OCI-LY1 (cell line): ENCODE measurements at regions not wholly inside any gene's neighbourhood (a gene's known extent, or its start where the extent isn't known, plus 50 kb on each side); places are given as distances from the start of the nearest gene placed in this dataset.
"Not testable (repeated sequence)": the region's sequence is repeated elsewhere in the genome, so short reads cannot be mapped to it uniquely, and the experiment has no call there.

Source experiments
- H2AFZ ChIP-seq: fragments of 200-600 bp; sonication (generic), shearing (Covaris generic); 2 replicates; pipeline ENCODE4 v1.6.0; 2014; ENCODE audit warnings: antibody characterized with exemption, mild to moderate bottlenecking, low read length
- H3F3A ChIP-seq: fragments of 200-600 bp; sonication (generic), shearing (Covaris generic); 2 replicates; pipeline ENCODE4 v1.6.0; 2014; ENCODE audit warnings: mild to moderate bottlenecking, antibody characterized with exemption, low read length, moderate library complexity; ENCODE audit not compliant: insufficient read depth
- H3K27ac ChIP-seq: fragments of 200-600 bp; sonication (generic); 2 replicates; pipeline ENCODE4 v1.5.1; 2014; ENCODE audit warnings: low read length, mixed run types, mild to moderate bottlenecking, low read depth; ENCODE audit not compliant: poor library complexity, severe bottlenecking
- H3K27me3 ChIP-seq: fragments of 200-600 bp; sonication (generic); 2 replicates; pipeline ENCODE4 v1.6.0; 2014; ENCODE audit warnings: antibody characterized with exemption, mild to moderate bottlenecking, low read length, moderate library complexity; ENCODE audit not compliant: insufficient read depth
- H3K36me3 ChIP-seq: fragments of 200-600 bp; sonication (generic); 2 replicates; pipeline ENCODE4 v1.6.1; 2014; ENCODE audit warnings: mild to moderate bottlenecking, antibody characterized with exemption, low read length, moderate library complexity, mixed read lengths; ENCODE audit not compliant: insufficient read depth
- H3K4me1 ChIP-seq: fragments of 200-600 bp; sonication (generic); 2 replicates; pipeline ENCODE4 v1.5.1; 2014; ENCODE audit warnings: mild to moderate bottlenecking, low read length, moderate library complexity; ENCODE audit not compliant: insufficient read depth, severe bottlenecking
- H3K4me2 ChIP-seq: fragments of 200-600 bp; sonication (generic), shearing (Covaris generic); 2 replicates; pipeline ENCODE4 v1.6.1; 2014; ENCODE audit warnings: low read length
- H3K4me3 ChIP-seq: fragments of 200-600 bp; sonication (generic); 2 replicates; pipeline ENCODE4 v1.5.1; 2014; ENCODE audit warnings: low read length, low read depth, mild to moderate bottlenecking, mixed read lengths; ENCODE audit not compliant: poor library complexity, severe bottlenecking
- H3K79me2 ChIP-seq: fragments of 200-600 bp; shearing (Covaris generic); 2 replicates; pipeline ENCODE4 v1.6.1; 2016; ENCODE audit warnings: mixed run types, low read length, mixed read lengths; ENCODE audit not compliant: insufficient read depth
- H3K9ac ChIP-seq: fragments of 200-600 bp; sonication (generic), shearing (Covaris generic); 2 replicates; pipeline ENCODE4 v1.6.1; 2014; ENCODE audit warnings: mild to moderate bottlenecking, low read length, mixed read lengths
- H3K9me2 ChIP-seq: fragments of 200-600 bp; sonication (generic), shearing (Covaris generic); 2 replicates; pipeline ENCODE4 v1.6.1; 2014; ENCODE audit warnings: low read depth, mild to moderate bottlenecking, low read length, mixed read lengths
- H3K9me3 ChIP-seq: fragments of 200-600 bp; shearing (Covaris generic); 2 replicates; pipeline ENCODE4 v1.6.1; 2014; ENCODE audit warnings: low read length, mixed read lengths
- H4K20me1 ChIP-seq: fragments of 200-600 bp; sonication (generic), shearing (Covaris generic); 2 replicates; pipeline ENCODE4 v1.6.0; 2016; ENCODE audit warnings: mild to moderate bottlenecking, low read length; ENCODE audit not compliant: insufficient read depth
- EZH2 ChIP-seq: fragments of 200-600 bp; sonication (generic), shearing (Covaris generic); IDR thresholded peaks from 2 replicates; pipeline ENCODE4 v1.8.0; 2017; ENCODE audit warnings: borderline replicate concordance, mixed run types, mild to moderate bottlenecking, antibody characterized with exemption, low read length, moderate library complexity, mixed read lengths
- TF ChIP-seq, protein P1 (sequence below): fragments of 200-600 bp; sonication (generic), shearing (Covaris generic); IDR thresholded peaks from 2 replicates; pipeline ENCODE4 v1.5.1; 2017; ENCODE audit warnings: mild to moderate bottlenecking, antibody characterized with exemption, low read length, moderate library complexity, mixed read lengths

DNA sequence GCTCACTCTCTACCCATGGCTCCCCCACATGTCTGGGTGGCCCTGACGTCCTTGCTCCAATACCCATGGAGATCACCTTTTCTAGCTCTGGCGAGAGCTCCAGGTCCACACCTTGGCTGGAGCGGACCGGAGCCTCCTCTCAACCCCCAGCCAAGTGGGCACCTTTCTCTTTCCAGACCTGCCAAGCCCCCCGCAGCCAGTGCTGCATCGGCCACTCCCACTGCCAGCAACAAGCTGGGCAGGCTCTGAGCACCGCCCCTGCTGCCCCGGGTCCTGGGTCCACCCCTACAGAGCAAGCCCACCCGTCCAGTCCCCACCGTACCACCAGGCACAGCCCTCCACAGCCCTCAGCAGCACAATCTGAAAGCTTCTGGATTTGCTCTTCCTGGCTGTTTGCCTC, 98.2 kb upstream of the C14orf180 start:
- TF ChIP-seq, protein P1, sequence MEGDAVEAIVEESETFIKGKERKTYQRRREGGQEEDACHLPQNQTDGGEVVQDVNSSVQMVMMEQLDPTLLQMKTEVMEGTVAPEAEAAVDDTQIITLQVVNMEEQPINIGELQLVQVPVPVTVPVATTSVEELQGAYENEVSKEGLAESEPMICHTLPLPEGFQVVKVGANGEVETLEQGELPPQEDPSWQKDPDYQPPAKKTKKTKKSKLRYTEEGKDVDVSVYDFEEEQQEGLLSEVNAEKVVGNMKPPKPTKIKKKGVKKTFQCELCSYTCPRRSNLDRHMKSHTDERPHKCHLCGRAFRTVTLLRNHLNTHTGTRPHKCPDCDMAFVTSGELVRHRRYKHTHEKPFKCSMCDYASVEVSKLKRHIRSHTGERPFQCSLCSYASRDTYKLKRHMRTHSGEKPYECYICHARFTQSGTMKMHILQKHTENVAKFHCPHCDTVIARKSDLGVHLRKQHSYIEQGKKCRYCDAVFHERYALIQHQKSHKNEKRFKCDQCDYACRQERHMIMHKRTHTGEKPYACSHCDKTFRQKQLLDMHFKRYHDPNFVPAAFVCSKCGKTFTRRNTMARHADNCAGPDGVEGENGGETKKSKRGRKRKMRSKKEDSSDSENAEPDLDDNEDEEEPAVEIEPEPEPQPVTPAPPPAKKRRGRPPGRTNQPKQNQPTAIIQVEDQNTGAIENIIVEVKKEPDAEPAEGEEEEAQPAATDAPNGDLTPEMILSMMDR = no peak
- TF ChIP-seq EZH2 = no peak
- H3K4me1 ChIP-seq = no peaks in the 10 kb centered on the region
- H2AFZ ChIP-seq = no peak overlapping the region
- H4K20me1 ChIP-seq = no peaks in the 10 kb centered on the region
- H3K9me3 ChIP-seq = peaks cover 8% of the 10 kb centered on the region
- H3K9ac ChIP-seq = no peak overlapping the region
- no peaks in the 10 kb centered on the region for H3K36me3 ChIP-seq
- H3K27ac ChIP-seq = no peak overlapping the region
- H3K27me3 ChIP-seq = peaks cover 8% of the 10 kb centered on the region; the same call in 1 of the 2 replicates
- H3K79me2 ChIP-seq = no peaks in the 10 kb centered on the region
- no peaks in the 10 kb centered on the region for H3F3A ChIP-seq
- no peak overlapping the region for H3K4me3 ChIP-seq
- H3K9me2 ChIP-seq = no peaks in the 10 kb centered on the region
- no peak overlapping the region for H3K4me2 ChIP-seq

DNA sequence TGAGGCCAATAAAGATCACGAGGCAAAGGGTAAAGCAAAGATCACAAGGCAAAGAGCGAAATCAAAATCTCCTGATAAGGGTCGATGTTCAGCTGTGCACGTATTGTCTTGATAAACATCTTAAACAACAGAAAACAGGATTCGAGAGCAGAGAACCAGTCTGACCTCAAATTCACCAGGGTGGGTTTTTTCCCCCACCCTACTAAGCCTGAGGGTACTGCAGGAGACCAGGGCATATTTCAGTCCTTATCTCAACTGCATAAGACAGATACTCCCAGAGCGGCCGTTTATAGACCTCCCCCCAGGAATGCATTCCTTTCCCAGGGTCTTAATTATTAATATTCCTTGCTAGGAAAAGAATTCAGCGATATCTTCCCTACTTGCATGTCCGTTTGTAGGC, 97.5 kb upstream of the C14orf180 start:
- peaks cover 15% of the 10 kb centered on the region for H3K27me3 ChIP-seq
- not testable (repeated sequence) for H3F3A ChIP-seq, H3K4me1 ChIP-seq

DNA sequence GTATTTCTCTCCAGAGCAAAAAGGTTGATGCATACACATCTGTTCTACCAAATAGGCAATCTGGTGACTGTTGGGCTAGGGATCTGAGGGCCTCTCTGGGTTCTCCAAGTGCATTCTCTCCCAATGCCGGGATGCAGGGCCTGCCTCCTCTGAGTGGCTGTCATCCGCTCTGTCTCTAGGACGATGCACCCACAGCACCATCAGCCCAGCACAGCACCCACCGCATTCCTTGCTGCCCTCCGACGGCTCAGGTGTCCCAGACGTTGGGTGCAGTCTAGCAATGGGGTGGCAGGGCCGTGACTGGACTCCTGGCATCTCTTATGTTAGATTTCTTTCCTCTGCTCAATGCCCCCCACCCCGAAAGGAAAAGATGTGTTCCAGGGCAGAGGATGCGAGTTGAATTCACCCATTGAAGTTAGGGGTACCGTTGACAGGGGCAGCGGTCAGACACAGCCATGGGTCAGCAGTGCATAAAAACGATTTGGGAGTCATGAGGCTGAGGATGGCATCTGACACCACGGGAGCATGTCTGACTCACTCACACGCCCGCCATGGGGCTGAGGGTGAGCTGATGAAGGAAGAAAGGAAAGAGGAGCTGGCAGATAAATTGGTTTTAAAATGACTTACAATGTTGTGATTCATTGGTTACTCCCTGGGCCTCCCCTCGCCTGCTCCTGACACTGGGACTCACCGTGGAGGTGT, 93.2 kb upstream of the C14orf180 start:
- Histone ChIP-seq H3K79me2 (no peaks in the 10 kb centered on the region), H3K9me3 (peaks cover 7% of the 10 kb centered on the region), H2AFZ (no peak overlapping the region), H3K36me3 (no peaks in the 10 kb centered on the region), H3K9ac (no peak overlapping the region), H3F3A (no peaks in the 10 kb centered on the region), H3K4me1 (no peaks in the 10 kb centered on the region), H3K27me3 (peaks cover 11% of the 10 kb centered on the region), H3K9me2 (no peaks in the 10 kb centered on the region), H3K4me3 (no peak overlapping the region), H4K20me1 (no peaks in the 10 kb centered on the region), H3K4me2 (no peak overlapping the region), H3K27ac (no peak overlapping the region)
- TF ChIP-seq, protein P1 = no peak
- TF ChIP-seq EZH2 = no peak

More for the DNA sequence above, 97.5 kb upstream of the C14orf180 start:
- H3K9me2 ChIP-seq, H2AFZ ChIP-seq, H4K20me1 ChIP-seq, H3K79me2 ChIP-seq, H3K36me3 ChIP-seq, H3K9me3 ChIP-seq, H3K4me3 ChIP-seq, H3K4me2 ChIP-seq, H3K27ac ChIP-seq, H3K9ac ChIP-seq: not testable (repeated sequence)

DNA sequence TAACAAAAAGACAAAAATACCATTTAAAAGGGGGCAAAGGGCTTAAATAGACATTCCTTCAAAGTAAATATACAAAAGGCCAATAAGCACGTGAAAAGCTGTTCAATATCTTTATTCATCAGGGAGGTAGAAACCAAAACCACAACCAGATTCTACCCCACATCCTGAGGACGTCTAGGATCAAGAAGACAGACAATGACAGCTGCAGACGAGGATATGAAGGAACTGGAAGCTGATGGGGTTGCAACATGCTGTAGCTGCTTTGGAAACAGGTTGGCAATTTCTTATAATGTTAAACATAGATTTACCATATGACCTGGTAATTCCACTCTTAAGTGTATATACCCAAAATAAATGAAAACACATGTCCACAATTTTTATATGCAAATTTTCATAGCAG, 85.1 kb upstream of the C14orf180 start:
- Histone ChIP-seq H3K4me1 (no peaks in the 10 kb centered on the region), H3K4me2 (no peak overlapping the region)
- TF ChIP-seq, protein P1 = no peak
- TF ChIP-seq EZH2 = no peak

More for the DNA sequence above, 85.1 kb upstream of the C14orf180 start:
- 0 out of 2 replicates have a peak, but pooled peaks cover 2% of the 10 kb centered on the region for H3K9me3 ChIP-seq
- H2AFZ ChIP-seq = no peak overlapping the region
- peaks cover 4% of the 10 kb centered on the region; the same call in 1 of the 2 replicates for H3K27me3 ChIP-seq
- H4K20me1 ChIP-seq = no peaks in the 10 kb centered on the region
- H3K36me3 ChIP-seq = no peaks in the 10 kb centered on the region
- no peaks in the 10 kb centered on the region for H3F3A ChIP-seq
- H3K27ac ChIP-seq = no peak overlapping the region
- H3K79me2 ChIP-seq = no peaks in the 10 kb centered on the region
- no peaks in the 10 kb centered on the region for H3K9me2 ChIP-seq
- no peak overlapping the region for H3K4me3 ChIP-seq
- no peak overlapping the region for H3K9ac ChIP-seq
